ENCODE measurements at regions not wholly inside any gene's neighbourhood (a gene's known extent, or its start where the extent isn't known, plus 50 kb on each side); places are given as distances from the start of the nearest gene placed in this dataset.

GRCh38 chrX:38992441-38993096 lies 191.3 kb downstream of the MID1IP1 start:
- no peak for DNase-seq

- no peak for DNase-seq
Measured at GRCh38 chrX:38993500-38993899, 192.2 kb downstream of the MID1IP1 start.

GRCh38 chrX:38999099-38999498 lies 197.8 kb downstream of the MID1IP1 start:
- DNase-seq, result no peak

- no peak for DNase-seq
Measured at GRCh38 chrX:38999967-39000745, 198.9 kb downstream of the MID1IP1 start.

- DNase-seq, result no peak
Measured at GRCh38 chrX:39000802-39001201, 199.5 kb downstream of the MID1IP1 start.

- DNase-seq, result no peak
Measured at GRCh38 chrX:39002466-39002865, 201.2 kb downstream of the MID1IP1 start.

GRCh38 chrX:39008549-39008948 lies 207.3 kb downstream of the MID1IP1 start:
- DNase-seq, result no peak

GRCh38 chrX:39011454-39012221 lies 210.4 kb downstream of the MID1IP1 start:
- DNase-seq, result no peak

- no peak for DNase-seq
Measured at GRCh38 chrX:39012621-39013111, 211.4 kb downstream of the MID1IP1 start.

GRCh38 chrX:39016556-39016955 lies 215.3 kb downstream of the MID1IP1 start:
- DNase-seq, result no peak

GRCh38 chrX:39017077-39017476 lies 215.8 kb downstream of the MID1IP1 start:
- DNase-seq, result no peak

- no peak for DNase-seq
Measured at GRCh38 chrX:39017716-39018115, 216.5 kb downstream of the MID1IP1 start.

- no peak for DNase-seq
Measured at GRCh38 chrX:39018541-39018940, 217.3 kb downstream of the MID1IP1 start.

GRCh38 chrX:39019056-39019455 lies 217.8 kb downstream of the MID1IP1 start:
- DNase-seq, result no peak

GRCh38 chrX:39020051-39020669 lies 218.9 kb downstream of the MID1IP1 start:
- no peak for DNase-seq

GRCh38 chrX:39022106-39022505 lies 220.8 kb downstream of the MID1IP1 start:
- DNase-seq, result no peak

GRCh38 chrX:39029221-39029620 lies 228.0 kb downstream of the MID1IP1 start:
- no peak for DNase-seq

- DNase-seq, result no peak
Measured at GRCh38 chrX:39030636-39031035, 229.4 kb downstream of the MID1IP1 start.

GRCh38 chrX:39039890-39040289 lies 238.6 kb downstream of the MID1IP1 start:
- no peak for DNase-seq

GRCh38 chrX:39043838-39044550 lies 242.7 kb downstream of the MID1IP1 start:
- no peak for DNase-seq

GRCh38 chrX:39047174-39047573 lies 245.9 kb downstream of the MID1IP1 start:
- DNase-seq, result no peak

- DNase-seq, result no peak
Measured at GRCh38 chrX:39049975-39050374, 248.7 kb downstream of the MID1IP1 start.
